ENCODE measurements at regions not wholly inside any gene's neighbourhood (a gene's known extent, or its start where the extent isn't known, plus 50 kb on each side); places are given as distances from the start of the nearest gene placed in this dataset.

- peak; percentile 76 for DNase-seq
- H3K36me3 ChIP-seq (replicated peaks; ENCODE audit: control insufficient read depth, insufficient read depth, low read length): no peaks in the 10 kb centered on the region
- no peaks in the 10 kb centered on the region for H3K27me3 ChIP-seq (ENCODE audit: control insufficient read depth, insufficient read depth, low read length)
- no peak overlapping the region for H3K4me3 ChIP-seq (ENCODE audit: insufficient read depth, low read depth, low read length)
Observed at GRCh38 chr22:27381960-27382742, 419.4 kb downstream of the MN1 start.

DNA sequence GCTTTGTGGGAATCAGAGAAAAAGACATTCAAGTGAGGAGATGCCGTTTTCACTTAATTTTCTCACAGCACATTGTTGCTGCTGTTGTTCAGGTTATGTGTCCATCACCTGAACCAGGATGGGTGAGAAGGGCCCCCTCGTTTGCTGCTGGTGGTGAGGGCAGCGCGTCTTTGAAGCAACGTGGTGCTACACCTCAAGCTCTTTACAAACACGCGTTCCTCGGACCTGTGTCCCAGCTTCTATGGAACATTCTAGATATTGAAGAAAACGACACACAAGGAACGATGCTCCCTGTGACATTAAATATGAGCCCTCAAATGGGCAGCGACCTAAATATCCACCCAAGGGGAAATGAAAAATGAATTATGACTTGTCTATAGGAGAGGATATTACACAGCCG lies 418.6 kb downstream of the MN1 start:
- H3K4me3 ChIP-seq (ENCODE audit: insufficient read depth, low read depth, low read length): no peak overlapping the region
- no peaks in the 10 kb centered on the region for H3K27me3 ChIP-seq (ENCODE audit: control insufficient read depth, insufficient read depth, low read length)
- no peak for DNase-seq
- no peaks in the 10 kb centered on the region for H3K36me3 ChIP-seq (replicated peaks; ENCODE audit: control insufficient read depth, insufficient read depth, low read length)

DNA sequence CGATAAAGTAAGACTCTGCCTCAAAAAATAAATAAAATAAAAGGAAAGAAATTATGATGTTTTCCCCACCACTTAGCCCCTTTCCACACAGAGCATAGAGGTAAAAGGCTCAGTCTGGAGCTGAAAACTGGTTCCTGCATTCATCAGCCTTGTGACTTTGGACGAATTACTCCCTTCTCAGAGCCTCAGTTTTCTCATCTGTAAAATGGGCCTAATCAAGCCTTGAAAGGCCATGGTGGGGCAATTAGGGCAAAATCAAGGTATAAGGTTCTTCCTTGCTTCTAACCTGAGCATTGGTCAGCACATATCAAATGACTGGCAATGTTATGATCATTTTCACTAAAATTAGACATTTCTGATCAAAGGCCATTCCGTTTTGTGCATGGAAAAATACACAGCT lies 417.7 kb downstream of the MN1 start:
- H3K36me3 ChIP-seq (replicated peaks; ENCODE audit: control insufficient read depth, insufficient read depth, low read length): no peaks in the 10 kb centered on the region
- no peak overlapping the region for H3K4me3 ChIP-seq (ENCODE audit: insufficient read depth, low read depth, low read length)
- no peaks in the 10 kb centered on the region for H3K27me3 ChIP-seq (ENCODE audit: control insufficient read depth, insufficient read depth, low read length)
- no peak for DNase-seq

GRCh38 chr22:27385261-27385998 lies 416.1 kb downstream of the MN1 start:
- DNase-seq: no peak
- no peaks in the 10 kb centered on the region for H3K27me3 ChIP-seq (ENCODE audit: control insufficient read depth, insufficient read depth, low read length)
- H3K4me3 ChIP-seq (ENCODE audit: insufficient read depth, low read depth, low read length): no peak overlapping the region
- no peaks in the 10 kb centered on the region for H3K36me3 ChIP-seq (replicated peaks; ENCODE audit: control insufficient read depth, insufficient read depth, low read length)

- H3K27me3 ChIP-seq (ENCODE audit: control insufficient read depth, insufficient read depth, low read length): no peaks in the 10 kb centered on the region
- H3K4me3 ChIP-seq (ENCODE audit: insufficient read depth, low read depth, low read length): no peak overlapping the region
Observed at GRCh38 chr22:27386186-27386585, 415.4 kb downstream of the MN1 start.

GRCh38 chr22:27387561-27387960 lies 414.0 kb downstream of the MN1 start:
- Histone ChIP-seq H3K36me3 (replicated peaks; ENCODE audit: control insufficient read depth, insufficient read depth, low read length) (no peaks in the 10 kb centered on the region), H3K4me3 (ENCODE audit: insufficient read depth, low read depth, low read length) (no peak overlapping the region), H3K27me3 (ENCODE audit: control insufficient read depth, insufficient read depth, low read length) (no peaks in the 10 kb centered on the region)
- no peak for DNase-seq

More at GRCh38 chr22:27386186-27386585, 415.4 kb downstream of the MN1 start:
- H3K36me3 ChIP-seq (replicated peaks; ENCODE audit: control insufficient read depth, insufficient read depth, low read length): no peaks in the 10 kb centered on the region
- DNase-seq: no peak

DNA sequence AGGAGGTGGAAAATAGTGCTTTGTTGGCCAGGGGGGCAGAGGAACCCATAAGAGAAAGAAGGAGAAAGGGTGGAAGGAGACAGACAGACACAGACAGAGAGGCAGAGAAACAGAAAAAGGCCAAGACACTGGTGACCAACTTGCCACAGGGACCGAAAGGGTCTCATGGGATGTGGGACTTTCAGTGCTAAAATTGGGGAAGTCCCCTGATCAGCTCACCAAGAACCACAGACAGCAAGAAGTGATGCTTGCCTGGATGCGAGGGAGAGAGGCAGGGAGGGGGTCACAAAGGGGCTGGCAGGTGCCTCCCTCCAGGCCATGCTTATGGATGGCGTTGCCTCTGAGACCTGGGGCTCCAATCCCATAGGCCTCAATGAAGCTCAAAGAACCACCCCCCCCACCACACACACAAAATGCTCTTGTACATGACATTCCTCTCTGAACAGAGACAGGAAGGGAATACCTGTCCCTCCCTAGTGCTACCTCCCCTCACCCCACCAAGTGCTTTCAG lies 413.4 kb downstream of the MN1 start:
- no peak for DNase-seq
- no peak overlapping the region for H3K4me3 ChIP-seq (ENCODE audit: insufficient read depth, low read depth, low read length)

DNA sequence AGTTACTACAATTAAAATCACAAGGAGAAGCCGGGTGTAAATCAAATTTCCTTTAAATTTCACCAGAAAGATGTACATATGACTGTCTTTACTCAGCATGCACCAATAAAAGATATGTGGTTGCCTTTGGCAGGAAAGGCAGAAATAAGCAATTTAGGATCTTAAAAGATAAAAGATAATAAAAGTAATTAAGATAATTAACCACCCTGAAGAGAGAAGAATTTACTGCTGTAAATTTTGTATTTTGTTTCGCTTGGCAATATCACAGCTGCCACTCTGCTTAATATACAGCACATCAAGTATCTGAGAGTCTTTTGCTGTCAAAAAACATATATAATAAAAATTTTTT lies 411.9 kb downstream of the MN1 start:
- no peak for DNase-seq
- no peaks in the 10 kb centered on the region for H3K27me3 ChIP-seq (ENCODE audit: control insufficient read depth, insufficient read depth, low read length)
- no peaks in the 10 kb centered on the region for H3K36me3 ChIP-seq (replicated peaks; ENCODE audit: control insufficient read depth, insufficient read depth, low read length)
- H3K4me3 ChIP-seq (ENCODE audit: insufficient read depth, low read depth, low read length): no peak overlapping the region

More for the DNA sequence above, 413.4 kb downstream of the MN1 start:
- H3K27me3 ChIP-seq (ENCODE audit: control insufficient read depth, insufficient read depth, low read length): no peaks in the 10 kb centered on the region
- no peaks in the 10 kb centered on the region for H3K36me3 ChIP-seq (replicated peaks; ENCODE audit: control insufficient read depth, insufficient read depth, low read length)

DNA sequence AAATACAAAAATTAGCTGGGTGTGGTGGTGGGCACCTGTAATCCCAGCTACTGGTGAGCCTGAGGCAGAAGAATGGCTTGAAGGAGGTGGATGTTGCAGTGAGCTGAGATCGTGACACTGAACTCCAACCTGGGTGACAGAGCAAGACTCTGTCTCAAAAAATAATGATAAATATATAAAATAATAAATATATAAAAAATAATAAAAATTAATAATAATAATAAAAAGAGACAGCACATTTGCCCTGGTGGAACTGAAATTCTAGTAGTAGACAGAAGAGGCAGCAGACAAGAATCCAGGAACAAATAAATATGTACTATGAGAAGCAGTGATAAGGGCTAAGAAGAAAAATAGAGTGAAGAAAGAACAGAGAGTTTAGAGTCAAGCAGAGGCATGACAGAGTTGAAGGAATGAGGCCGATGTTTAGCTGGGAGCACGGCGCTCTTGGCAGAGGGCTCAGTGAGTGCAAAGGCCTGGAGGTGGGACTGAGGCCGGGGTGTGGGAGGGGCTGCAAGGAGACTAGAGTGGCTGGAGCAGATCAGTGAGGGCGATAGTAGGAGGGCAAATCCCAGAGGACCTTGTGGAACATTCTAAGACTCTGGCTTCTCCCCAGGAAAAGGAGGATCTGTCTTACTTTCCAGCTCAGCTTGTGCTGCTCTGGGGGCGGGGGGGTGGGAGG lies 410.3 kb downstream of the MN1 start:
- Histone ChIP-seq H3K36me3 (replicated peaks; ENCODE audit: control insufficient read depth, insufficient read depth, low read length) (no peaks in the 10 kb centered on the region), H3K27me3 (ENCODE audit: control insufficient read depth, insufficient read depth, low read length) (no peaks in the 10 kb centered on the region), H3K4me3 (ENCODE audit: insufficient read depth, low read depth, low read length) (no peak overlapping the region)
- no peak for DNase-seq

DNA sequence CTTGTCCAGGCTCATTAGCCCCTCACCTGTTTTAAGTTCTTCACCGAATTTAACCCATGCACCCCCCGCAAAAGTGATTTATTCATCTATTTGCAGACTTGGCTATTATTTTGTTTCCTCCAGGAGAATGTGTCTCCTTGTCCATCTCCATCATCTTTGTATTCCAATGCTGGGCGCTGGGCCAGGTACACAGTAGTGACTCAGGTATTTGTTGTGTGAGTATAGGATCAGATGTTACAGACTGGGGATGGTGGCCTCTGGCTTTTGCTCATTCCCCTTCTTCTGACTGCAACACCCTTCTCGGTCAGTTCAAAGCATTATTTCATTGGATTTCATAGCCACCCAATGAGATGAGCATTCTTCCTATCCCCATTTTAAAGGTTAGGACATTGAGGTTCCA lies 408.2 kb downstream of the MN1 start:
- no peak overlapping the region for H3K4me3 ChIP-seq (ENCODE audit: insufficient read depth, low read depth, low read length)
- no peak for DNase-seq
- no peaks in the 10 kb centered on the region for H3K36me3 ChIP-seq (replicated peaks; ENCODE audit: control insufficient read depth, insufficient read depth, low read length)
- no peaks in the 10 kb centered on the region for H3K27me3 ChIP-seq (ENCODE audit: control insufficient read depth, insufficient read depth, low read length)

DNA sequence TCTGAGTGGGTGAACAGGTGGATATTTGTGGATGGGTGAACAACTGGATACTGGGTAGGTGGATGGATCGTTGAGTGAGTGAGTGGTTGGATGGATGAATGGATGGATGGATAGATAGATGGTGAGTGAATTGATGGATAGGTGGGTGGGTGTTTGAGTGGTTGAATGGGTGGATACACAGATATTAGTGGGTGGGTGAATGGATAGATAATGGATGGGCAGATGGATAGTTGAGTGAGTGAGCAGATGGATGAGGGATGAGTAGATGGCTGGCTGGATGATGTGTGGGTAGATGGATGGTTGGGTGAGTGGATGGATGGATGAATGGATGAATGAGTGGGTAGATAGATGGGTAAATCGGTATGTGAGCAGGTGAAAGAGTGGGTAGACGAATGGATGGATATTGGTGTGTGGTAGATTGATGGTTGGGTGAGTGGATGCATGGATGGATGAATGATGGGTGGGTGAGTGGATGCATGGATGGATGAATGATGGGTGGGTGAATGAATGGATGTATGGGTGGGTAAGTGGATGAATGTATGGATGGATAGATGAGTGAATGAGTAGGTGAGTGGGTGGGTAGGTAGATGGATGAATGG lies 406.7 kb downstream of the MN1 start:
- no peak overlapping the region for H3K4me3 ChIP-seq (ENCODE audit: insufficient read depth, low read depth, low read length)
- no peak for DNase-seq
- no peaks in the 10 kb centered on the region for H3K36me3 ChIP-seq (replicated peaks; ENCODE audit: control insufficient read depth, insufficient read depth, low read length)
- no peaks in the 10 kb centered on the region for H3K27me3 ChIP-seq (ENCODE audit: control insufficient read depth, insufficient read depth, low read length)

DNA sequence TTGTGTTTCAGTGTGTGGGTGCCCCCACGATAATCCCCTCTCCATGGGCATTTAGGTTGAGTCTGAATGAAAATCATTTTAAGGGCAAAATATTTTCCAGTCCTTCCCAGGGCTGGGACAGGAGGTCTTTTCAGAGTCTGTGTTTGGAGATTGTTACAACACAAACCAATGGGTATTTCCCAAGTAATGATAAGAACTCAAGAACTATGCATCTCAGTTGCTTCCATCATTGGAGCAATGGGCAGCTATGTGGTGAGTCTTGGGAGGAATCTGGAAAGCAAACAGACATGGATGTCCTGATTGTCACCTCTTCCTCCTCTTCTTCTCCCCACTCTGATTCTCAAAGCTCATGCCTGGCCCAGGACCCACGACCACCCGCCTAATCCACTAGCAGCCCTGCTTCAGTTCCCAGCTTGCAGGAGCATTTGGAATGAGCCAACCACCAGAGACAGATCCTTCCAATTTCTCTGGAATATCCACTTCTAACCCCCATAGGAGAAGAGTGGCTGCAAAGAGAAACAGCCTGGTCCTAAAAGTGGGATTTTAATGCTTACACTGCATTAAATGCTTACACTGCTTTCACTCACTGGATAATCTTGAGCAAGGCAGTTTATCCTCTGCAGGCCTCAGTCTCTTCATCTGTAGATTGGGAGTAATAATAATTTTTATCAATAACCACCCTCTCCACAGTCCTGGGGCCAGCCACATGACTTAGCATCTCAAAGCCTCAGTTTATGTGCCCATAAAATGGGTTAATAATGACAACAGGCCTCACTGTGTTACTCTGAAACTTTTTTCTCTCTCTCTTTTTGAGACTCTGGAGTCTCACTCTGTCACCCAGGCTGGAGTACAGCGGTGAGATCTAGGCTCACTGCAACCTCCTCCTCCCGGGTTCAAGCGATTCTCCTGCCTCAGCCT lies 404.3 kb downstream of the MN1 start:
- no peak overlapping the region for H3K4me3 ChIP-seq (ENCODE audit: insufficient read depth, low read depth, low read length)
- H3K27me3 ChIP-seq (ENCODE audit: control insufficient read depth, insufficient read depth, low read length): no peaks in the 10 kb centered on the region
- DNase-seq: no peak
- no peaks in the 10 kb centered on the region for H3K36me3 ChIP-seq (replicated peaks; ENCODE audit: control insufficient read depth, insufficient read depth, low read length)

DNA sequence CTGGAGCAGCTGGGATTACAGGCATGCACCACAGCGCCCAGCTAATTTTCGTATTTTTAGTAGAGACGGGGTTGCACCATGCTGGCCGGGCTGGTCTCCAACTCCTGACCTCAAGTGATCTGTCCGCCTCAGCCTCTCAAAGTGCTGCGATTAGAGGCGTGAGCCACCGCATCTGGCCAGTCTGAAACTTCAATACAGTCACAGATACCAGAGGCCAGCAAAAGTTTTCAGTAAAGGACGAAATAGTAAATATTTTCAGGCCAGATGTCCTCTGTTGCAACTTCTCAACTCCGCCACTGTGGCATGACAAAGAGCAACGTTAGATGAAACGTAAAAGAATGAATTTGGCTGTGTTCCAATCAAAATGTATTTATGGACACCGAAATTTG lies 403.6 kb downstream of the MN1 start:
- H3K4me3 ChIP-seq (ENCODE audit: insufficient read depth, low read depth, low read length): no peak overlapping the region

GRCh38 chr22:27399161-27399560 lies 402.4 kb downstream of the MN1 start:
- Histone ChIP-seq H3K36me3 (replicated peaks; ENCODE audit: control insufficient read depth, insufficient read depth, low read length) (no peaks in the 10 kb centered on the region), H3K27me3 (ENCODE audit: control insufficient read depth, insufficient read depth, low read length) (no peaks in the 10 kb centered on the region), H3K4me3 (ENCODE audit: insufficient read depth, low read depth, low read length) (no peak overlapping the region)
- no peak for DNase-seq

More for the DNA sequence above, 403.6 kb downstream of the MN1 start:
- H3K36me3 ChIP-seq (replicated peaks; ENCODE audit: control insufficient read depth, insufficient read depth, low read length): no peaks in the 10 kb centered on the region
- H3K27me3 ChIP-seq (ENCODE audit: control insufficient read depth, insufficient read depth, low read length): no peaks in the 10 kb centered on the region
- DNase-seq: no peak

All from H7 (cell line).